GM12873 (cell line): ENCODE measurements at regions not wholly inside any gene's neighbourhood (a gene's known extent, or its start where the extent isn't known, plus 50 kb on each side); places are given as distances from the start of the nearest gene placed in this dataset.

Experiments used
- CTCF ChIP-seq: IDR thresholded peaks from 2 replicates; pipeline ENCODE4 v1.5.1; 2012; ENCODE audit warnings: low read depth, mild to moderate bottlenecking, moderate library complexity, low read length, control low read depth; ENCODE audit not compliant: insufficient read depth; ENCODE audit errors: missing control alignments

GRCh38 chr2:9087121-9087681, 83.7 kb upstream of the MBOAT2 start:
- TF ChIP-seq CTCF, result no peak

- TF ChIP-seq CTCF, result no peak
These were observed 83.0 kb upstream of the MBOAT2 start for GRCh38 chr2:9086465-9086864.

- TF ChIP-seq CTCF, result no peak
These were observed 81.9 kb upstream of the MBOAT2 start for GRCh38 chr2:9085353-9085752.

- no peak for TF ChIP-seq CTCF
These were observed 79.8 kb upstream of the MBOAT2 start for GRCh38 chr2:9083287-9083686.

- no peak for TF ChIP-seq CTCF
These were observed 78.7 kb upstream of the MBOAT2 start for GRCh38 chr2:9082158-9082557.

- TF ChIP-seq CTCF, result no peak
These were observed 78.3 kb upstream of the MBOAT2 start for GRCh38 chr2:9081750-9082149.

- no peak for TF ChIP-seq CTCF
These were observed 74.9 kb upstream of the MBOAT2 start for GRCh38 chr2:9078405-9078804.

GRCh38 chr2:9077691-9078090, 74.2 kb upstream of the MBOAT2 start:
- no peak for TF ChIP-seq CTCF
